ENCODE measurements at regions not wholly inside any gene's neighbourhood (a gene's known extent, or its start where the extent isn't known, plus 50 kb on each side); places are given as distances from the start of the nearest gene placed in this dataset.

- no peak for TF ChIP-seq USF1 (IDR thresholded peaks at IDR 0.05; ENCODE audit: borderline replicate concordance, extremely low read length, insufficient read depth, low read depth, low read length)
- TF ChIP-seq CTCF (IDR thresholded peaks at IDR 0.05 in 2 of 3, conservative IDR thresholded peaks at IDR 0.05 in 1 of 3; ENCODE audit: control insufficient read depth in 2 of 3, extremely low read depth in 1 of 3, insufficient read depth in 1 of 3, low read depth in 3 of 3, low read length in 3 of 3) = no peak
- TF ChIP-seq NR2F1 (conservative IDR thresholded peaks at IDR 0.05) = no peak
- no peak for TF ChIP-seq SREBF2 (IDR thresholded peaks at IDR 0.05; ENCODE audit: low read length)
- TF ChIP-seq EZH2 (IDR thresholded peaks at IDR 0.05; ENCODE audit: borderline replicate concordance, control insufficient read depth, low read depth, low read length) = no peak
- no peak for TF ChIP-seq PAX5 (IDR thresholded peaks at IDR 0.05; ENCODE audit: borderline replicate concordance, low read depth, low read length)
- no peak for TF ChIP-seq KLF5 (IDR thresholded peaks at IDR 0.05; ENCODE audit: partially characterized antibody)
- no peak for TF ChIP-seq IRF3 (IDR thresholded peaks at IDR 0.05)
- no peak for TF ChIP-seq TCF12 (IDR thresholded peaks at IDR 0.05; ENCODE audit: low read depth, low read length)
- TF ChIP-seq SUPT20H (IDR thresholded peaks at IDR 0.05; ENCODE audit: borderline replicate concordance, control insufficient read depth, low read depth, low read length) = no peak
- TF ChIP-seq POLR2AphosphoS5 (IDR thresholded peaks at IDR 0.05; ENCODE audit: low read length) = no peak
These were observed 112.5 kb upstream of the GPC1 start for GRCh38 chr2:240322991-240323390.

All from GM12878 (cell line).